GM19043 (cell line): ENCODE measurements at regions not wholly inside any gene's neighbourhood (a gene's known extent, or its start where the extent isn't known, plus 50 kb on each side); places are given as distances from the start of the nearest gene placed in this dataset.

ENCODE experiments used
- ATAC-seq: cut with Tn5 transposase; IDR thresholded peaks from one replicate; pipeline ENCODE4 v1.9.1; 2021; ENCODE audit warnings: low read depth; ENCODE audit not compliant: unreplicated experiment

- no peak for ATAC-seq
Measured at GRCh38 chr2:12928197-12928774, 211.6 kb downstream of the TRIB2 start.

- no peak for ATAC-seq
Measured at GRCh38 chr2:12928775-12929401, 212.2 kb downstream of the TRIB2 start.

GRCh38 chr2:12929758-12930157, 213.0 kb downstream of the TRIB2 start:
- no peak for ATAC-seq

GRCh38 chr2:12930391-12930790, 213.7 kb downstream of the TRIB2 start:
- no peak for ATAC-seq

GRCh38 chr2:12931186-12931844, 214.6 kb downstream of the TRIB2 start:
- no peak for ATAC-seq

- no peak for ATAC-seq
Measured at GRCh38 chr2:12932192-12932591, 215.5 kb downstream of the TRIB2 start.

- no peak for ATAC-seq
Measured at GRCh38 chr2:12934146-12934756, 217.5 kb downstream of the TRIB2 start.

GRCh38 chr2:12935222-12935621, 218.5 kb downstream of the TRIB2 start:
- no peak for ATAC-seq

- no peak for ATAC-seq
Measured at GRCh38 chr2:12935796-12936195, 219.1 kb downstream of the TRIB2 start.

GRCh38 chr2:12941203-12941602, 224.5 kb downstream of the TRIB2 start:
- ATAC-seq, result no peak

- ATAC-seq, result no peak
Measured at GRCh38 chr2:12948231-12948960, 231.7 kb downstream of the TRIB2 start.

GRCh38 chr2:12948961-12949353, 232.2 kb downstream of the TRIB2 start:
- no peak for ATAC-seq

- ATAC-seq, result no peak
Measured at GRCh38 chr2:12949406-12949805, 232.7 kb downstream of the TRIB2 start.

GRCh38 chr2:12950174-12950573, 233.4 kb downstream of the TRIB2 start:
- ATAC-seq, result no peak

- ATAC-seq, result no peak
Measured at GRCh38 chr2:12950957-12951656, 234.4 kb downstream of the TRIB2 start.

GRCh38 chr2:12951657-12951973, 234.9 kb downstream of the TRIB2 start:
- no peak for ATAC-seq

- ATAC-seq, result no peak
Measured at GRCh38 chr2:12953596-12953995, 236.9 kb downstream of the TRIB2 start.

- no peak for ATAC-seq
Measured at GRCh38 chr2:12955864-12956263, 239.1 kb downstream of the TRIB2 start.

GRCh38 chr2:12957251-12957650, 240.5 kb downstream of the TRIB2 start:
- ATAC-seq, result no peak

GRCh38 chr2:12959935-12960334, 243.2 kb downstream of the TRIB2 start:
- ATAC-seq, result no peak

- no peak for ATAC-seq
Measured at GRCh38 chr2:12960671-12961070, 243.9 kb downstream of the TRIB2 start.
